KMS-11 (cell line): ENCODE measurements at regions not wholly inside any gene's neighbourhood (a gene's known extent, or its start where the extent isn't known, plus 50 kb on each side); places are given as distances from the start of the nearest gene placed in this dataset.
A peak's percentile ranks its signal among the peaks of the same experiment; 100 is the strongest.

Experiments
- H2AFZ ChIP-seq: fragments of 200-600 bp; sonication (generic); 2 replicates; pipeline ENCODE4 v1.6.1; 2016; ENCODE audit warnings: antibody characterized with exemption, mixed run types, low read depth
- H3K27ac ChIP-seq: fragments of 200-600 bp; sonication (generic); 2 replicates; pipeline ENCODE4 v1.6.1; 2016; ENCODE audit warnings: mild to moderate bottlenecking, mixed run types
- H3K27me3 ChIP-seq: fragments of 200-600 bp; sonication (generic); 2 replicates; pipeline ENCODE4 v1.6.1; 2017; ENCODE audit warnings: mild to moderate bottlenecking, low read depth, mixed run types, moderate library complexity; ENCODE audit not compliant: insufficient read depth
- H3K36me3 ChIP-seq: fragments of 200-600 bp; sonication (generic); 2 replicates; pipeline ENCODE4 v1.6.1; 2017; ENCODE audit warnings: mild to moderate bottlenecking, mixed run types; ENCODE audit not compliant: insufficient read depth
- H3K4me1 ChIP-seq: fragments of 200-600 bp; sonication (generic); 2 replicates; pipeline ENCODE4 v1.6.1; 2016; ENCODE audit warnings: mild to moderate bottlenecking, low read depth, mixed run types; ENCODE audit not compliant: poor library complexity, severe bottlenecking
- H3K4me2 ChIP-seq: fragments of 200-600 bp; sonication (generic); 2 replicates; pipeline ENCODE4 v1.7.0; 2016; ENCODE audit warnings: mild to moderate bottlenecking, mixed run types
- H3K4me3 ChIP-seq: fragments of 200-600 bp; sonication (generic); IDR thresholded peaks from 2 replicates; pipeline ENCODE4 v1.6.1; 2017; ENCODE audit warnings: low read depth, low read length, mixed read lengths; ENCODE audit not compliant: insufficient read depth
- H3K79me2 ChIP-seq: fragments of 200-600 bp; sonication (generic); 2 replicates; pipeline ENCODE4 v1.6.1; 2016; ENCODE audit warnings: low read depth, mixed run types; ENCODE audit not compliant: insufficient read depth
- H3K9ac ChIP-seq: fragments of 200-600 bp; sonication (generic); 2 replicates; pipeline ENCODE4 v1.6.1; 2016; ENCODE audit warnings: mild to moderate bottlenecking, mixed run types
- H4K20me1 ChIP-seq: fragments of 200-600 bp; sonication (generic); 2 replicates; pipeline ENCODE4 v1.6.1; 2016; ENCODE audit warnings: mild to moderate bottlenecking, mixed run types; ENCODE audit not compliant: insufficient read depth
- CTCF ChIP-seq: fragments of 200-600 bp; sonication (generic); conservative IDR thresholded peaks from 2 replicates; pipeline ENCODE4 v1.6.1; 2017; ENCODE audit warnings: low read depth, mild to moderate bottlenecking, antibody characterized with exemption, low read length, moderate library complexity, mixed read lengths

GRCh38 chr2:238570926-238571325 lies 144.2 kb downstream of the ASB1 start:
- no peak overlapping the region for H3K27ac ChIP-seq
- no peak overlapping the region for H3K4me3 ChIP-seq
- H3K4me2 ChIP-seq, result no peak overlapping the region
- no peaks in the 10 kb centered on the region for H3K4me1 ChIP-seq
- no peak overlapping the region for H3K9ac ChIP-seq
- no peak overlapping the region for H2AFZ ChIP-seq
- H3K79me2 ChIP-seq, result no peaks in the 10 kb centered on the region
- no peaks in the 10 kb centered on the region for H4K20me1 ChIP-seq
- H3K36me3 ChIP-seq, result no peaks in the 10 kb centered on the region
- TF ChIP-seq CTCF, result no peak
- H3K27me3 ChIP-seq, result peaks cover 22% of the 10 kb centered on the region

GRCh38 chr2:238571661-238572372 lies 145.1 kb downstream of the ASB1 start:
- H3K27ac ChIP-seq, result no peak overlapping the region
- no peak for TF ChIP-seq CTCF
- no peak overlapping the region for H3K9ac ChIP-seq
- peaks cover 28% of the 10 kb centered on the region for H3K27me3 ChIP-seq
- no peak overlapping the region for H3K4me2 ChIP-seq
- no peaks in the 10 kb centered on the region for H3K79me2 ChIP-seq
- H4K20me1 ChIP-seq, result no peaks in the 10 kb centered on the region
- H3K36me3 ChIP-seq, result no peaks in the 10 kb centered on the region
- no peaks in the 10 kb centered on the region for H3K4me1 ChIP-seq
- H3K4me3 ChIP-seq, result no peak overlapping the region
- H2AFZ ChIP-seq, result no peak overlapping the region

- no peak overlapping the region for H2AFZ ChIP-seq
- H3K27ac ChIP-seq, result no peak overlapping the region
- H4K20me1 ChIP-seq, result no peaks in the 10 kb centered on the region
- no peaks in the 10 kb centered on the region for H3K4me1 ChIP-seq
- TF ChIP-seq CTCF, result peak; percentile 64
- no peak overlapping the region for H3K4me2 ChIP-seq
- H3K9ac ChIP-seq, result no peak overlapping the region
- no peaks in the 10 kb centered on the region for H3K36me3 ChIP-seq
- H3K27me3 ChIP-seq, result peaks cover 28% of the 10 kb centered on the region
- H3K4me3 ChIP-seq, result no peak overlapping the region
- no peaks in the 10 kb centered on the region for H3K79me2 ChIP-seq
These were observed 146.5 kb downstream of the ASB1 start for GRCh38 chr2:238573065-238573778.

- H3K79me2 ChIP-seq, result no peaks in the 10 kb centered on the region
- H4K20me1 ChIP-seq, result no peaks in the 10 kb centered on the region
- no peak overlapping the region for H2AFZ ChIP-seq
- H3K4me2 ChIP-seq, result no peak overlapping the region
- no peak overlapping the region for H3K27ac ChIP-seq
- H3K9ac ChIP-seq, result no peak overlapping the region
- no peak for TF ChIP-seq CTCF
- no peaks in the 10 kb centered on the region for H3K4me1 ChIP-seq
- peaks cover 24% of the 10 kb centered on the region for H3K27me3 ChIP-seq
- no peak overlapping the region for H3K4me3 ChIP-seq
- H3K36me3 ChIP-seq, result no peaks in the 10 kb centered on the region
These were observed 147.2 kb downstream of the ASB1 start for GRCh38 chr2:238573916-238574315.
